Neural crest cell (in vitro differentiated cells): ENCODE measurements at regions not wholly inside any gene's neighbourhood (a gene's known extent, or its start where the extent isn't known, plus 50 kb on each side); places are given as distances from the start of the nearest gene placed in this dataset.

Source experiments
- DNase-seq: peaks from one replicate; pipeline ENCODE4 v3.0.0; 2021; ENCODE audit warnings: low read depth, mixed read lengths, low spot score
- H3K27ac Mint-ChIP-seq: one replicate; pipeline ENCODE4 v1.8.0; 2021; ENCODE audit warnings: mild to moderate bottlenecking, mixed read lengths; ENCODE audit not compliant: unreplicated experiment
- H3K27me3 Mint-ChIP-seq: 2 replicates; pipeline ENCODE4 v1.8.0; 2021; ENCODE audit warnings: low read depth, mild to moderate bottlenecking, mixed read lengths
- H3K36me3 Mint-ChIP-seq: 2 replicates; pipeline ENCODE4 v1.8.0; 2021; ENCODE audit warnings: low read depth, mild to moderate bottlenecking, mixed read lengths
- H3K4me1 Mint-ChIP-seq: 2 replicates; pipeline ENCODE4 v1.8.0; 2021; ENCODE audit warnings: mixed read lengths
- H3K4me3 Mint-ChIP-seq: one replicate; pipeline ENCODE4 v1.8.0; 2021; ENCODE audit warnings: mild to moderate bottlenecking, mixed read lengths
- H3K9me3 Mint-ChIP-seq: 2 replicates; pipeline ENCODE4 v1.8.0; 2021; ENCODE audit warnings: mixed read lengths
- CTCF ChIP-seq: fragments of 200-600 bp; sonication (generic); conservative IDR thresholded peaks from 2 replicates; pipeline ENCODE4 v1.5.0; 2021; ENCODE audit warnings: antibody characterized with exemption, mild to moderate bottlenecking

- no peak overlapping the region for H3K27ac Mint-ChIP-seq
- H3K4me3 Mint-ChIP-seq: no peak overlapping the region
- TF ChIP-seq CTCF: no peak
- H3K9me3 Mint-ChIP-seq: peaks cover 2% of the 10 kb centered on the region
- H3K27me3 Mint-ChIP-seq: no peaks in the 10 kb centered on the region
- no peak for DNase-seq
- no peaks in the 10 kb centered on the region for H3K36me3 Mint-ChIP-seq
- no peaks in the 10 kb centered on the region for H3K4me1 Mint-ChIP-seq
Measured at GRCh38 chr19:30102239-30102638, 160.2 kb downstream of the URI1 start.

- H3K36me3 Mint-ChIP-seq: no peaks in the 10 kb centered on the region
- no peak for DNase-seq
- H3K4me3 Mint-ChIP-seq: no peak overlapping the region
- no peak overlapping the region for H3K27ac Mint-ChIP-seq
- TF ChIP-seq CTCF: no peak
- H3K9me3 Mint-ChIP-seq: peaks cover 2% of the 10 kb centered on the region
- H3K4me1 Mint-ChIP-seq: no peaks in the 10 kb centered on the region
- H3K27me3 Mint-ChIP-seq: no peaks in the 10 kb centered on the region
Measured at GRCh38 chr19:30102666-30103065, 160.6 kb downstream of the URI1 start.

- no peaks in the 10 kb centered on the region for H3K27me3 Mint-ChIP-seq
- H3K4me1 Mint-ChIP-seq: no peaks in the 10 kb centered on the region
- H3K36me3 Mint-ChIP-seq: no peaks in the 10 kb centered on the region
- DNase-seq: no peak
- no peak overlapping the region for H3K27ac Mint-ChIP-seq
- TF ChIP-seq CTCF: no peak
- H3K4me3 Mint-ChIP-seq: no peak overlapping the region
- H3K9me3 Mint-ChIP-seq: peaks cover 2% of the 10 kb centered on the region
Measured at GRCh38 chr19:30103981-30104380, 161.9 kb downstream of the URI1 start.

GRCh38 chr19:30105316-30105715, 163.3 kb downstream of the URI1 start:
- no peak for TF ChIP-seq CTCF
- no peak overlapping the region for H3K4me3 Mint-ChIP-seq
- no peak for DNase-seq
- H3K27ac Mint-ChIP-seq: no peak overlapping the region
- peaks cover 2% of the 10 kb centered on the region for H3K9me3 Mint-ChIP-seq
- H3K4me1 Mint-ChIP-seq: no peaks in the 10 kb centered on the region
- H3K36me3 Mint-ChIP-seq: no peaks in the 10 kb centered on the region
- no peaks in the 10 kb centered on the region for H3K27me3 Mint-ChIP-seq

- no peak overlapping the region for H3K4me3 Mint-ChIP-seq
- no peaks in the 10 kb centered on the region for H3K4me1 Mint-ChIP-seq
- no peaks in the 10 kb centered on the region for H3K36me3 Mint-ChIP-seq
- TF ChIP-seq CTCF: no peak
- H3K27me3 Mint-ChIP-seq: no peaks in the 10 kb centered on the region
- no peak for DNase-seq
- H3K27ac Mint-ChIP-seq: no peak overlapping the region
- H3K9me3 Mint-ChIP-seq: peaks cover 2% of the 10 kb centered on the region
Measured at GRCh38 chr19:30105727-30106126, 163.7 kb downstream of the URI1 start.

GRCh38 chr19:30106417-30107095, 164.5 kb downstream of the URI1 start:
- Mint-ChIP-seq H3K4me1 (no peaks in the 10 kb centered on the region), H3K9me3 (peaks cover 2% of the 10 kb centered on the region), H3K4me3 (no peak overlapping the region), H3K27ac (no peak overlapping the region), H3K36me3 (no peaks in the 10 kb centered on the region), H3K27me3 (no peaks in the 10 kb centered on the region)
- no peak for TF ChIP-seq CTCF
- no peak for DNase-seq
